Panc1 (cell line): ENCODE measurements at regions not wholly inside any gene's neighbourhood (a gene's known extent, or its start where the extent isn't known, plus 50 kb on each side); places are given as distances from the start of the nearest gene placed in this dataset.

Experiments used
- SIN3A ChIP-seq: IDR thresholded peaks from 2 replicates; pipeline ENCODE4 v1.6.1; 2012; ENCODE audit warnings: low read depth, mild to moderate bottlenecking, low read length, moderate library complexity, borderline replicate concordance; ENCODE audit not compliant: insufficient read depth
- TF ChIP-seq, protein P1 (sequence below): fragments of 450-650 bp; IDR thresholded peaks from 2 replicates; pipeline ENCODE4 v1.5.1; 2017; ENCODE audit warnings: mild to moderate bottlenecking
- TF ChIP-seq, protein P2 (sequence below), 2 experiments: IDR thresholded peaks; 2 replicates each; pipeline ENCODE4 v1.6.1; 2011 to 2012; ENCODE audit warnings: low read depth in 2 of 2, control low read depth in 1 of 2, low read length in 1 of 2, mild to moderate bottlenecking in 1 of 2, moderate library complexity in 1 of 2; ENCODE audit not compliant: insufficient read depth in 1 of 2

DNA sequence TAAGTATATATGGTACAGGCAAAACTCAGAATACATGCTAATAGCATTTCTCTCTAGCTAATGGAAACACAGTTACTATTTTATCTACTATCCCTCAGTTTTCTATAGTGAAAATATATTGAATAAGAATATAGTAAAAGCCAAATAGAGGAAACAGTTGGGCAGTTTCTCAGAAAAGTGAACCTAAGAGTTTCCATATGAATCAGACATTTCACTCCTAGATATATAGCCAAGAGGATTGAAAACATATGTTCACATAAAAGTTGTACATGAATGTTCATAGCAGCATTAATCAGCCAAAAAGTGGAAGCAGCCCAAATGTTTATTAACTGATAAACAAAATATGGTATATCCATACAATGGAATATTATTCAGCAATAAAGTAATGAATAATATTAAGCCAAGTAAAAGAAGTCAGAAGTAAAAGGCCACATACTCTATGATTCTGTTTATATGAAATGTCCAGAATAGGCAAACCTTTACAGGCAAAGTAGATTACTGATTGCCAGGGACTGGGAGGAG lies 134.6 kb downstream of the CYB561 start:
- TF ChIP-seq, protein P1, sequence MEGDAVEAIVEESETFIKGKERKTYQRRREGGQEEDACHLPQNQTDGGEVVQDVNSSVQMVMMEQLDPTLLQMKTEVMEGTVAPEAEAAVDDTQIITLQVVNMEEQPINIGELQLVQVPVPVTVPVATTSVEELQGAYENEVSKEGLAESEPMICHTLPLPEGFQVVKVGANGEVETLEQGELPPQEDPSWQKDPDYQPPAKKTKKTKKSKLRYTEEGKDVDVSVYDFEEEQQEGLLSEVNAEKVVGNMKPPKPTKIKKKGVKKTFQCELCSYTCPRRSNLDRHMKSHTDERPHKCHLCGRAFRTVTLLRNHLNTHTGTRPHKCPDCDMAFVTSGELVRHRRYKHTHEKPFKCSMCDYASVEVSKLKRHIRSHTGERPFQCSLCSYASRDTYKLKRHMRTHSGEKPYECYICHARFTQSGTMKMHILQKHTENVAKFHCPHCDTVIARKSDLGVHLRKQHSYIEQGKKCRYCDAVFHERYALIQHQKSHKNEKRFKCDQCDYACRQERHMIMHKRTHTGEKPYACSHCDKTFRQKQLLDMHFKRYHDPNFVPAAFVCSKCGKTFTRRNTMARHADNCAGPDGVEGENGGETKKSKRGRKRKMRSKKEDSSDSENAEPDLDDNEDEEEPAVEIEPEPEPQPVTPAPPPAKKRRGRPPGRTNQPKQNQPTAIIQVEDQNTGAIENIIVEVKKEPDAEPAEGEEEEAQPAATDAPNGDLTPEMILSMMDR, result no peak
- no peak for TF ChIP-seq SIN3A
- TF ChIP-seq, protein P2, sequence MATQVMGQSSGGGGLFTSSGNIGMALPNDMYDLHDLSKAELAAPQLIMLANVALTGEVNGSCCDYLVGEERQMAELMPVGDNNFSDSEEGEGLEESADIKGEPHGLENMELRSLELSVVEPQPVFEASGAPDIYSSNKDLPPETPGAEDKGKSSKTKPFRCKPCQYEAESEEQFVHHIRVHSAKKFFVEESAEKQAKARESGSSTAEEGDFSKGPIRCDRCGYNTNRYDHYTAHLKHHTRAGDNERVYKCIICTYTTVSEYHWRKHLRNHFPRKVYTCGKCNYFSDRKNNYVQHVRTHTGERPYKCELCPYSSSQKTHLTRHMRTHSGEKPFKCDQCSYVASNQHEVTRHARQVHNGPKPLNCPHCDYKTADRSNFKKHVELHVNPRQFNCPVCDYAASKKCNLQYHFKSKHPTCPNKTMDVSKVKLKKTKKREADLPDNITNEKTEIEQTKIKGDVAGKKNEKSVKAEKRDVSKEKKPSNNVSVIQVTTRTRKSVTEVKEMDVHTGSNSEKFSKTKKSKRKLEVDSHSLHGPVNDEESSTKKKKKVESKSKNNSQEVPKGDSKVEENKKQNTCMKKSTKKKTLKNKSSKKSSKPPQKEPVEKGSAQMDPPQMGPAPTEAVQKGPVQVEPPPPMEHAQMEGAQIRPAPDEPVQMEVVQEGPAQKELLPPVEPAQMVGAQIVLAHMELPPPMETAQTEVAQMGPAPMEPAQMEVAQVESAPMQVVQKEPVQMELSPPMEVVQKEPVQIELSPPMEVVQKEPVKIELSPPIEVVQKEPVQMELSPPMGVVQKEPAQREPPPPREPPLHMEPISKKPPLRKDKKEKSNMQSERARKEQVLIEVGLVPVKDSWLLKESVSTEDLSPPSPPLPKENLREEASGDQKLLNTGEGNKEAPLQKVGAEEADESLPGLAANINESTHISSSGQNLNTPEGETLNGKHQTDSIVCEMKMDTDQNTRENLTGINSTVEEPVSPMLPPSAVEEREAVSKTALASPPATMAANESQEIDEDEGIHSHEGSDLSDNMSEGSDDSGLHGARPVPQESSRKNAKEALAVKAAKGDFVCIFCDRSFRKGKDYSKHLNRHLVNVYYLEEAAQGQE (IDR thresholded peaks at IDR 0.05; ENCODE audit: insufficient read depth in 1 of 2, low read depth in 2 of 2, low read length in 1 of 2), result no peak
